ENCODE measurements at regions not wholly inside any gene's neighbourhood (a gene's known extent, or its start where the extent isn't known, plus 50 kb on each side); places are given as distances from the start of the nearest gene placed in this dataset.

DNA sequence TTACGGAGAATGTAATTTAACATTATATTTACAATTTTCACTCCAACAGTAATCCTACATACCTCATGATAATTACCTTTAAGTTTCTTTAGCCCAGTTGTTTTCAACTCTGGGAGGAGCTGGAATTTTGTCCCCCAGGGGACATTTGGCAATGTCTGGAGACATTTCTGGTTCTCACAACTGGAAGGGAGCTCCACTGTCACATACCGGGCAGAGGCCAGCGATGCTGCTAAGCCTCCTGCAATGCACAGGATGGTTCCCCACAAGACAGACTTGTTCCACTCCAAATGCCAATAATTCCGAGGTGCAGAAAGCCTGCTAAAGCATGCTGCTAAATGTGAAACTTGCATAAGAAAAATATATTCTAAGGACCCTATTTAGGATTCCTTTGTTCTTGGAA lies 251.1 kb upstream of the IRX5 start:
- DNase-seq (ENCODE audit: low spot score), result no peak

GRCh38 chr16:54677308-54677950 lies 253.2 kb upstream of the IRX5 start:
- no peak for DNase-seq (ENCODE audit: low spot score)

DNA sequence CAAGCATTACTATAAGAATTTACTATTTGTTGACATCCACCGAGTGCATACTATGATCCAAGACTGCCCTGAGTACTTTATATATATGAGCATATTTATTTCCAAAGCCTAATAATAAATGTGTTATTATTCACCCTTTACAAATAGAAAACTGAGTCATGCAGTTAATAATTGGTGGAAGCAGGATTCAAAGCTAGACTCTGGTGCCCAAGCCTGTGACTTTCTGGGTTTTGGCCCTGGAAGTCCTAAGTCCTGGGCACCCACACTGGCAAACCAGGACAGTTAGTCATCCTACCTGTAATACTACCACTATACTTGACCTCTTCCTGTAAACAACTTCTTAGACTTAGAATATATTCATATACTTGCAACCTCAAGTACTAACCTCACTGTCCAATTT lies 257.4 kb upstream of the IRX5 start:
- no peak for DNase-seq (ENCODE audit: low spot score)

GRCh38 chr16:54672500-54672899 lies 258.2 kb upstream of the IRX5 start:
- no peak for DNase-seq (ENCODE audit: low spot score)

- no peak for DNase-seq (ENCODE audit: low spot score)
Observed at GRCh38 chr16:54657709-54658102, 273.0 kb upstream of the IRX5 start.

GRCh38 chr16:54657058-54657708 lies 273.5 kb upstream of the IRX5 start:
- no peak for DNase-seq (ENCODE audit: low spot score)

DNA sequence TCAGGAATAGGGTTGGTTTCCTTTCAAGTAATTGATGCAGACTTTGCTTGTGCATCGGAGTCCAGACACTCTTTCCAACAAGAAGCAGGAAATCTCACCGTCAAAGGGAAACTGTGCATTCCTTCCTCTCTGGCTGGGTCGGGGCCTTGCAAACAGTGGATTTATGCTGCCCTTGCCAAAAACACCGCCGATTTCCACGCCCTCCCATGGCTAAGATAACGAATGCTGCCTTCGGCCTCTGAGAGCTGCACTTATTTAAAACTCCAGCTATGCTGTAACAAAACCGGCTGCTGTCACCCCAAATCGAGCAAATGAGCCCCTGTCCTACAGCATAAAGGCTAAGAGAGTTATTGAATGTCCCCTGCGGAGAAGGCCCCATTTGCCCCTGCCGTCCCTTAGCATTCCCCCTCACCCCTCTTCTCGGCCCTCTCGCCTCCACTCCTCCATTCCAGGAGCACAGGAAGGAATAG lies 275.5 kb upstream of the IRX5 start:
- no peak for DNase-seq (ENCODE audit: low spot score)

- DNase-seq (ENCODE audit: low spot score), result no peak
Observed at GRCh38 chr16:54654429-54654828, 276.2 kb upstream of the IRX5 start.

GRCh38 chr16:54652201-54652770 lies 278.4 kb upstream of the IRX5 start:
- no peak for DNase-seq (ENCODE audit: low spot score)

DNA sequence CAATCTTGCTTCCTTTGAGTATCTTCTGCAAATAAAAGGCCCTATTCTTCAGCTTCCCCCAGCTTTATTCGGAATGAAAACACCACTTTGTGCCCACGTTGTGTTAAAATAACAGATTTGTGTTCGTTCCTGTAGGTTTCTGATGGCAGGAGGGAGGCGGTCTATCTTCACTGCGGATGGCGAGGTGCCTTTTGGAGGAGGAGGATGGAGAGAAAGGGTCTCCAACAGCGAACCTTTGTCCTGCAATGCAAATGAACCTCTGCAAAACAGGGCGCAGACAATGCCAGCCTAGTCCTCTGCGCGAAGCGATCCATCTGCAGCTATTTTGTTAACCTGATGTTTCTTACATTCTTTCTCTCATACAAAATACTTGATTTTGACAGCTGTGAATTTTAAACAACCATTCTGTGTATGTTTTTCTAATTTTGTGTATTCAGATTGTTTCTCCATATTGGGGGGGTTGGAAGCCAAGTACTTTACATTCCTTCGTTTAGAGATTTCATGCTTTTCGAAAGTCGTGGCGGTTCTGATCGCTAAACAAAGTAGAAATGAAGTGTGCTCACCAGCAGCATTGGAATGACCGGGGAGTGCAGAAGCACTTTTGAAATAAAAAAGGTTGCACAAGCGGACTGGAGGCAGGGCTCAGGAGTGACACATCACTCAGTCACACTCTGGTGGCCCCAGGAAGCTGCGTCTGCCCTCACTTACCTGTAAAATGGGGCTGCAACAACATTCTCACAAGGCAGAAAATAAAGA lies 279.0 kb upstream of the IRX5 start:
- DNase-seq (ENCODE audit: low spot score), result no peak

GRCh38 chr16:54649876-54650275 lies 280.8 kb upstream of the IRX5 start:
- DNase-seq (ENCODE audit: low spot score), result no peak

DNA sequence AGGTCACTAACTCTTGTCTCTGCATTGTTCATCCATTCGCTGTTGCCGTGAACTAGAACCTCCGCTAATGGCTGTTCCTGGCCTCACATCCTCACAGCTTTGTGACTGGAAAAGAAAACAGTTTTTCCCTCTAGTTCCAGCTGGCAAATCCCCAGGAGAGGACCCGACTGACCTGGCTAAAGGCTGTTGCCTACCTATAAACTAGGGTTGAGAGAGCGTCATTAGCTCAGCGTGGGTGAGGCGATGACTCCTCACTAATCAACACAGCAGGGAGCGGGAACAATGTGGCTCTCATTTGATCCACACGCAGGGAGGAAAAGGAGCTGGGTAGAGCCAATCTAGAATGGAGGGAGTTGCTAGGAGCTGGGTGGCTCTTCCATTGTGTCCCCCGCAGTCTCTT lies 282.1 kb upstream of the IRX5 start:
- DNase-seq (ENCODE audit: low spot score), result no peak

DNA sequence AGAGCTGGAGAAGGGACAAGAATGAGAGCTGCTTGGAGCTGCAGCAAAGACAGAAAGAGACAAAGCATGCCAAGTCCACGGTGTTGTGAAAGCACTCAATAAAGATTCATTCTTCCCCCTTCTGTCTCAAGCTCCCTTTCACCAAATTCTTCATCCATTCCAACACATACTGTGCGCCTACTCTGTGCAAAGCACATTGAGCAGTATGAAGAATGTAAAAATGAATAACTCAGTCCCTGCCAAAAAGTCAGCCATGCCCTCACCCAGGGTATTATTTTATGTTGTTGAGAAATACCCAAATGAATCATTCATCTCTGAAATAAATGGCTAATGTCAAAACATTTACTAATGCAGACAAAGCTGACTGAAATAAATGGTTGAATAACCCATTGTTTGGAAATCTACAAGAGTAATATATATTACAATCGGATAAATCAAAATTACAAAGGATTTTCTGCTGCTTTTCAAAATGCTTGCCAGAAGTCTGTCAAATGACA lies 282.9 kb upstream of the IRX5 start:
- no peak for DNase-seq (ENCODE audit: low spot score)

DNA sequence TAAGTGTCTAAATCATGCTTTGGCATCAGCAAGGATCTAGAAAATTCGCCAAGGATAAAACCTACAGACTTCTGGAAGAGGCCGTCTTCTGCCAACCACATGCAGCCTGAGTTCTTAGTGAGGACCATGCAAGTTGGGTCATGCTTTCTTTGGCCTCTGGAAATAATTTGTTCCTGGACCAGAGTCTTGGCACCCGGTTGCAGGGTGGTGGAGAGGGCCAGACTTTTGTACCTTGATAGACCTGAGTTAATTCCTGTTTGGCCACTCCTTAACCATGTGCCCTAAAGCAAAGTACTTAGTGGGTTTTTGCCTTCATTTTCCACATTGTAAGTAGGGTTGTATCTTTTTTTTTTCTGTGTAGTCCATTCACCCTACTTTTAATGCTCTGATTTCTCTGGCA lies 283.4 kb upstream of the IRX5 start:
- no peak for DNase-seq (ENCODE audit: low spot score)

DNA sequence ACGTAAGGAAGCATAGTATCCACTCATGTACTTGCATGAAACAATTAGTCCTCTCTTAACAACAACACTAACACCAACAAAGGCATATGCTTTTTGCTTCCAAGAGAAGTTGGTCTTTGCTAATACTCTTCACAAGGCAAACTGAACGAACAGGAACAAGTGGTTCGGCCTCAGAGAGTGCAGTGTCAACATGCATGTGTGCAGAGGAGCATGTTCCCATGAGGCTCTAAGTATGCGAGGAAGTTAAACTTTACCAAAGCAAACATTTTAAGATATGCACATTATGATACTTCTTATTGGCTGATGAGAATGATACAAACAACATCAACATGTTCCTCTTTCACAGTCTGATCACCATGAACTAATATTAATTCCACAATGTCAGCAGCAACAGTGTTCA lies 285.3 kb upstream of the IRX5 start:
- DNase-seq (ENCODE audit: low spot score), result no peak

GRCh38 chr16:54636221-54636793 lies 294.4 kb upstream of the IRX5 start:
- DNase-seq (ENCODE audit: low spot score), result no peak

- DNase-seq (ENCODE audit: low spot score), result no peak
Observed at GRCh38 chr16:54633943-54634362, 296.7 kb upstream of the IRX5 start.

DNA sequence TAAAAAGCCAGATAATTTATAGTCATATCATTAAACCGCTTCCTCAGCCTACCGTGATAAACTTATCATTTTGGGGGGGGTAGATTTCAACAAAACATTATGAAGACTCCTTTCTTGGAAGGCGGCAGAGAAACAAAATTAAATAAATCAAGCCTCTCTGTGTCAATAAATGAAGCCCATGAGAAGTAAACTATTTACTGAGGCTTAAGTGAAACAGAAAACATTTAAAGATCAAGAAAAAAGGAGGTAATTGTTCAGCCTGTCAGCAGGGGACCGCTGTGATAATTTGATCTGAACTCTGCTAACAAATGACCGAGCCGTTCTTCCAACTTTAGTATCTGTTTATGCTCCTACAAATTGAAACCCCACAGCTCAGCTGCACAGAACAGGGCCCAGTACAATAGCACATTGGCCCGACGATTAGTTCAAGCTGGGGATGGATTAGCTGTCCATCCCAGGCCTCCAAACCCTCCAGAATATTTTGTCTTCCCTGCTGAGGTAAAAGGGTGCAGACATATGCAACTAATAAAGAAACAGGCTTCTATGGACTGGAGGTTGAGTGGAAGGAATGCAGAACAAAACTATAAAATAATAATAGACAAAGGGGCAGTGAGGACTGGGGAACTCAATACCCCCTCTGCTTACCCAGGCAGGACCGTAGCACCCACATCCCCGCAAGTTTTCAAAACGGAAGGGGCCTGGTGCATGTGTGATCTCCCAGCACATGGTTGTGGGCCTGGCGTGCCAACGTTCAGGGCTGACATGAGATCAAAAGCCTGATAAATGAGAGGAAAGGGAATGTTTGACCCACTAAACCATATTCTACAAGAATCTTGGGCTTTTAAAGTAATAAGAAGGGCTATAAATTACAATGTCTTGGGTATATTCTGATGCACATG lies 298.1 kb upstream of the IRX5 start:
- no peak for DNase-seq (ENCODE audit: low spot score)

- no peak for DNase-seq (ENCODE audit: low spot score)
Observed at GRCh38 chr16:54631782-54632181, 298.9 kb upstream of the IRX5 start.

DNA sequence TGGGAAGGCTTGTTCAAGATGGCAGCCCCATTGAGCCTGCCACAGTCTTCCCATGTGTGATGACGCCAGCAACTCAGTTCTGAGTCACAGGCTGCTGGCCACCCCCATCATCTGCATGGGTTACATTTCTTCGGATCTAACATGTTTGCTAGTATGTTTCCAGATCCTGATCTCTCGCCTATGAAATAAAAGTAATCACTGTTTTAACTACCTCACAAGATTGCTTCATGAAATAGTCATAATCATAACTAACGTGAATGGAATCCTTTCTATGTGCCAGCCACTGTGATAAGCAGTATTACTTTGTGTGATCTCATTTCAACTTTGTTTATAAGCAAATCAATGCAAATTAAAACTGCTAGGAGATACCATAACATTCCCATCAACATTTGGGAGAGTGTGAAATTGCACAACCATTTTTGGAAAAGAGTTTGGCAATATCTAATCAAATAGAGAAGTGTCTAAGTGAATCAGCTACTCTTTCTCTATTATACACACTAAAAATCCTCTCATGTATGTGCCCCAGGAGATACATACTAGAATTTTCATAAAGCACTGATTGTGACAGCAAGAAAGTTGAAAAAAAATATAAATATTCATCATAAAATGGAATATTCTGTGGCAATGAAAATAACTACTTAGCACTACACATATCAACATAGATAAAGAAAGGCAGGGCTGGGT lies 300.2 kb upstream of the IRX5 start:
- no peak for DNase-seq (ENCODE audit: low spot score)
